ELR (cell line): ENCODE measurements at regions not wholly inside any gene's neighbourhood (a gene's known extent, or its start where the extent isn't known, plus 50 kb on each side); places are given as distances from the start of the nearest gene placed in this dataset.

ENCODE experiments used
- DNase-seq: peaks from one replicate; pipeline ENCODE4 v3.0.0-alpha.2; 2015; ENCODE audit warnings: low read depth

- DNase-seq, result no peak
Measured at GRCh38 chr2:196224756-196225155, 53.4 kb upstream of the STK17B start.

- peak; percentile 79 for DNase-seq
Measured at GRCh38 chr2:196225213-196225612, 53.8 kb upstream of the STK17B start.

- no peak for DNase-seq
Measured at GRCh38 chr2:196226058-196226706, 54.8 kb upstream of the STK17B start.

DNA sequence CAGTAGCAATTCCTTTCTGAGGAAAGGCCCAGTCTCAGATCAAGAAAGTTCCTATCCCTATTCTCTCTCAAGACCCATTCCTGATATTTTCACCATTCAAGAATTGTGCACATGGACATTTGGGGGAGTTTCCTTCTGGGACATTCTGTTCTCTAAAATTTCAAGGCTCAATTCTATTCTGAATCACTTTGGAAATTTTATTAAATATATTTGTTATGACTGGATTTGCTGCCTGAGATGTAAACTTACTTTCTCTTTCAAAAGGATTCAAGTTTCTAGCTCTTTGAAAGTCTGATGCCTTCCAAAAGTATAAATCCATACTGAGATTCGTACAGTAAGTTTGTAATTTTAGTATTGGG is 55.3 kb upstream of the STK17B start:
- DNase-seq, result no peak

- DNase-seq, result no peak
Measured at GRCh38 chr2:196229013-196229412, 57.6 kb upstream of the STK17B start.

GRCh38 chr2:196230061-196230854 is 58.9 kb upstream of the STK17B start:
- no peak for DNase-seq

GRCh38 chr2:196233021-196233804 is 61.8 kb upstream of the STK17B start:
- DNase-seq, result peak; percentile 96

- peak; percentile 26 for DNase-seq
Measured at GRCh38 chr2:196233805-196234475, 62.6 kb upstream of the STK17B start.

GRCh38 chr2:196234672-196235071 is 63.3 kb upstream of the STK17B start:
- peak; percentile 88 for DNase-seq

- DNase-seq, result no peak
Measured at GRCh38 chr2:196238836-196239380, 67.5 kb upstream of the STK17B start.

- DNase-seq, result peak; percentile 96
Measured at GRCh38 chr2:196239622-196240587, 68.5 kb upstream of the STK17B start.

- DNase-seq, result no peak
Measured at GRCh38 chr2:196241175-196241574, 69.8 kb upstream of the STK17B start.

- DNase-seq, result peak; percentile 81
Measured at GRCh38 chr2:196242131-196242620, 70.8 kb upstream of the STK17B start.

DNA sequence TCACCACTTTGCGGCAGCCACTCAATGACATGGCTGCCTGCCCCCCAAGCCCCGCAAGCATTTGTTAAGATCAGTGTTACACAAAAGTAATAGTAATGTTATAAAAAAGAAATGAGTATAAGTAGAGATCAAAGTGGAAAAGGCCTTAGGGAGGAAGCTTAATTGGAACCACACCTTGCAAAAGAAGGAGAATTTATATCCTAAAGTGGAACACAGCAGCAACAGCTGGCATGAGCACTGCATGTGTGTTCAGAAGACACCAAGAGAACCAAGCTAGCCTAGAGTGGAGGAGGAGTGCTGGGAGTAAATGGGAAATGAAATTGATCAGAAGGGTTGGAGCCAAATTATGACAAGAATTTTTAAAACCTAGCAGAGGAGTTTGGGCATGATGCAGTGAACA is 73.1 kb upstream of the STK17B start:
- DNase-seq, result no peak

GRCh38 chr2:196244966-196245365 is 73.6 kb upstream of the STK17B start:
- DNase-seq, result peak; percentile 72

- DNase-seq, result no peak
Measured at GRCh38 chr2:196245378-196246140, 74.2 kb upstream of the STK17B start.

GRCh38 chr2:196247114-196247975 is 76.0 kb upstream of the STK17B start:
- no peak for DNase-seq

DNA sequence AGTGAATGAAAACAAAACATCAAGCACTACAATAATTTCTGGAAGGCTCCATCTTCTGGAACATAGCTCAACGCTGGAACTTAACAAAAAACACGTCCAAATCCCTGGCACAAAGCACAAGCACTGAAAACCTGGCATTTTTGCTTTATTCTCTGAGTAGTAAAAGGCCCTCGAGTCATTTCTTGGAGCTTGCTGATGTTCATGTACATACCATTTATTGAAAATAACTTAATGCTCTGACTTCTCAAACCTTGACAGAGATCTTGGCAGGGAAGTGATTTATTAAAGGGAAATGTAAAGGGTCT is 76.5 kb upstream of the STK17B start:
- DNase-seq, result no peak

DNA sequence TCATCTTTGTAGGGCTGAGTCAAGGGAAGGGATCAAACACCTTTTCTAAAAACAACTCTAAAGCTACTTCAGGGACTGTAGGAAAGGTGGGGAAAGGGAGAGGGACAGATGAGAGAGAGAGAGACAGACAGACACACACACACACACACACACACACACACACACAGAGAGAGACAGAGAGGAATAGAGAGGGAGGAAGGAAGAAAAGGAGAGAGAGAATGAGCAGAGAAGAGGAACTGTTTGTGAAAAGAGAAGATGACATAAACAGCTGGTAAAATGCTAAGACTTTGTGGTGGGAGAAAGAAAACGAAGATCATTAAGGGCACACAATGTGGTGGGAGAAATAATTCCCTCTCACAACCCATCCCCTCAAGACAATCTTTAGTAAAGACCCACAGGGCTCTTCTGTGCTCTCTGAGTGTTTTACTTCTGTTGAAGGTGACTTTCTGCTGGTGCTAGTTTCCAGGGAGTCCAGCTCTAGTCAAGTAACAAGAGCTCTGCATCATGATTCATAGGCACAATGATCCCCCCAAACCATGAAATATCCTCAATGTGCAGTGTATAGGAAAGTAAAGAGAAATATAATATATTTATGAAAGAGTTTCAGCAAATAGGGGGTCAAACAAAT is 77.2 kb upstream of the STK17B start:
- DNase-seq, result no peak
